NCI-H2196 (cell line): ENCODE measurements at regions not wholly inside any gene's neighbourhood (a gene's known extent, or its start where the extent isn't known, plus 50 kb on each side); places are given as distances from the start of the nearest gene placed in this dataset.
"Not testable (repeated sequence)": the region's sequence is repeated elsewhere in the genome, so short reads cannot be mapped to it uniquely, and the experiment has no call there.

ENCODE experiments used
- DNase-seq: peaks from one replicate; lab custom pipeline; 2025; ENCODE audit not compliant: unreplicated experiment; lab: John Stamatoyannopoulos, UW

- DNase-seq, result no peak
These were observed 613.7 kb downstream of the TMEM114 start for GRCh38 chr16:7976563-7976962.

DNA sequence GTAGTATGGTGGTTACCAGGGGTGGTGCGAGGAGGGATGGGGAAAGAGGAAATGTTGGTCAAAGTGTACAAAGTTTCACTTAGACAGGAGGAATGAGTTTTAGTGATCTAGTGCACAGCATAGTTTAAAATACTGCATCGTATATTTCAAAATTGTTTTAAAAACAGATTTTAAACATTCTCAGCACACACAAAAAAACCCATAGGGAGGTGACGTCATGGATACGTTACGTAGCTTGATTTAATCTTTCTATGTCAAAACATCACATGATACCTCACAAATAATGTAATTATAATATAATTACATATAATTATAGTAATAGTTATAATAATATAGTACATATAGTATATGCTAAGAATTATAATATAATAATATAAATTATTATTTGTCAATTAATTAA lies 614.2 kb downstream of the TMEM114 start:
- DNase-seq, result no peak

GRCh38 chr16:7967996-7968509 lies 622.3 kb downstream of the TMEM114 start:
- no peak for DNase-seq

DNA sequence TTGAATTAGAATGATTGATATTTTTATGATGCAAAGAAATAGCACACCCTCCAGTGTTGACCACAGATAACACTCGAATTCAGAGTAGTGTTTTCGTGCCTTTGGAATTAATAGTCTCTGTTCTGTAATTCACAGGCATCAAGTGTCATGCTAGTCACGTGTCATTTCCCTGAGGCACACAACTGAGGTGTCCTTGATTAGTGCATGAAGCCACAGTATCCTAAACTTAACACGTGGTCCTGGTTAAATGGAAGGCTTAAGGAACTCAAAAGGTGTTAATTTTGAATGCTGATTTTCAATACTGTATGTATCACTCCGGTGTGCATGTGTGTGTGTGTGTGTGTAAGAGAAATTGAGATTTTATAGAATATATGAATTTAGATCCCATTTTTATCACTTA lies 625.6 kb downstream of the TMEM114 start:
- no peak for DNase-seq

GRCh38 chr16:7964167-7964566 lies 626.1 kb downstream of the TMEM114 start:
- no peak for DNase-seq

GRCh38 chr16:7962091-7962879 lies 628.0 kb downstream of the TMEM114 start:
- no peak for DNase-seq

DNA sequence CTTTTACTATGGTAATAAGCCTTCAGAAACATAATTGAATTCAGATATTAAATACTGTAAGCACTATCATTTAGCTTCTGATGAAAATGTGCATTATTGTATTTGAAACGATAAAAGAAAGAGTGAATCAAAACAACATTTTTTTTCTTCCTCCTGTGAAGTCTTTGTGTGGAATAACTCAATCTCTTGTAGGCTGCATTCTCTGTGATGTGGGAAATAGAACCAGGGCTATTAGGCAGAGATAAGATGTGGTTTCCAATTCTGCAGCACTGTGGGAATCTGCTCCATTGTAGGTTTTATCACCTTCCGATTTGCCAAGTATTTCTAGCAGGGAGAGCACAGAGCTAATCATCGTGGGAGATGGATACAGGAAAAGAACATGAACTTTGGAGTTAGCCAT lies 624.5 kb downstream of the RBFOX1 start:
- DNase-seq, result no peak

- no peak for DNase-seq
These were observed 620.7 kb downstream of the RBFOX1 start for GRCh38 chr16:7953360-7953759.

- DNase-seq, result no peak
These were observed 613.5 kb downstream of the RBFOX1 start for GRCh38 chr16:7946142-7946541.

DNA sequence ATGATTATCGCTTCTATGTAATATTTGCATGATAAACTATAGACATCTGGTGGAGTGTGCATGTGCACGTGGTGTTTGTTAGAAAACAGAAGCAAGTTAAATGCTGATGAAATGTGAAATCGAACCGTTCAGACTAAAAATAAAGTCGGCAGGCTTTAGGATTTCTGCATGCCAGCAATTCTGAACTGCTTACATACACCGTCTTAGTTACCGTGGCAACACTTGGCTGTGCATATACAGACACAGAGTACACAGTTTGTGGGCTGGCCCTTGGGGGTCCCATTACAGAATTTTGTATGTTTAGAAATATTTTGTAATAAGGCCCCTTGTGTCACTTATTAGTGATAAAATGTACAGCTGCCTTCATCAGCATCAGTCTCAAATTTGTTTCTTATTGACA lies 605.5 kb downstream of the RBFOX1 start:
- no peak for DNase-seq

- no peak for DNase-seq
These were observed 588.7 kb downstream of the RBFOX1 start for GRCh38 chr16:7921345-7921744.

DNA sequence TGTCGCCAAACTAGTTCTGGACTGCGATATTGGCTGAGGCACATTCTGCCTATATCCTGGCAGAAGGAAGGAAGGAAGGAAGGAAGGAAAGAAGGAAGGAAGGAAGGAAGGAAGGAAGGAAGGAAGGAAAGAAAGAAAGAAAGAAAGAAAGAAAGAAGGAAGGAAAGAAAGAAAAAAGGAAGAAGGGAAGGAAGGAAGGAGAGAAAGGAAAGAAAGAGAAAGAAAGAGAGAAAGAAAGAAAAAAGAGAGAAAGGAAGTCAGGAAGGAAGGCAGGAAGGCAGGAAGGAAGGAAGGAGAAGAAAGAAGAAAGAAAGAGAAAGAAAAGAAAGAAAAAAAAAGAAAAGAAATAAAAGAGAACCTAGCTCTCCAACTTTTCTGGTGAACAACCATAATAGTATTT lies 587.1 kb downstream of the RBFOX1 start:
- no peak for DNase-seq

DNA sequence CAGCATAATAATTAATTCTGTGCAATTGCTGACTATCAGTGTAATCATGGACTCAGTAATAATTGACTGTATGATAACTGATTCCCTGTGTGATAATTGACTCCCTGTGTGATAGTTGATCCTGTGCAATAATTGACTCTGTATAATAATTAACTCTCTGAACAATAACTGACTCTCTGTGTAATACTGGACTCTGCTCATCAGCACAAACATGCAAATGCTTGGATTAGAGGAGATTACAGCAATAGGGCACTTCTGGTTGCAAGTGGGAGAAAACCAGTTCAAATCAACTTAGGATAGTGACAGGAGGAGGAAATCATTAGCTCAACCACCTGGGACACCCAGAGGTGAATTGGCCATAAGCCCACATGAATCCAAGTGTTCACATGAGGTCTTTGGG lies 582.1 kb downstream of the RBFOX1 start:
- DNase-seq, result no peak

GRCh38 chr16:7912132-7912531 lies 579.5 kb downstream of the RBFOX1 start:
- no peak for DNase-seq

- DNase-seq, result no peak
These were observed 577.5 kb downstream of the RBFOX1 start for GRCh38 chr16:7910116-7910515.

- no peak for DNase-seq
These were observed 555.8 kb downstream of the RBFOX1 start for GRCh38 chr16:7888411-7888810.

- DNase-seq, result no peak
These were observed 554.7 kb downstream of the RBFOX1 start for GRCh38 chr16:7887316-7887715.

DNA sequence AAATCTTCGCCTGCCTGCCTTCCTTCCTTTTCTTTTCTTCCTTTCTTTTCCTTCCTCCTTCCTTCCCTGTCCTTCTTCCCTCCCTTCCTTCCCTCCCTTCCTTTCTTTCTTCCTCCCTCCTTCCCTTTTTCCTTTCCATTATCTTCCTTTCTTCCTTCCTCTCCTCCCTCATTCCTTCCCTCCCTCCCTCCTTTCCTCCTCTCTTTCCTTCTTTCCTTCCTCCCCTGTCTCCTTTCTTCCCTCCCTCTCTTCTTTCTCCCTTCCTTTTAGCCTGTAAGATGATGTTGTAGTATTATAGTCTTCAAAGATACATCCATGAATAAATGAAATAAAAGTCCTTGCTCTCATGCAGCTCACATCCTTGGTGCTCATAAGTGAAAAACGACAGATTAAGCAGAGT lies 539.3 kb downstream of the RBFOX1 start:
- no peak for DNase-seq

DNA sequence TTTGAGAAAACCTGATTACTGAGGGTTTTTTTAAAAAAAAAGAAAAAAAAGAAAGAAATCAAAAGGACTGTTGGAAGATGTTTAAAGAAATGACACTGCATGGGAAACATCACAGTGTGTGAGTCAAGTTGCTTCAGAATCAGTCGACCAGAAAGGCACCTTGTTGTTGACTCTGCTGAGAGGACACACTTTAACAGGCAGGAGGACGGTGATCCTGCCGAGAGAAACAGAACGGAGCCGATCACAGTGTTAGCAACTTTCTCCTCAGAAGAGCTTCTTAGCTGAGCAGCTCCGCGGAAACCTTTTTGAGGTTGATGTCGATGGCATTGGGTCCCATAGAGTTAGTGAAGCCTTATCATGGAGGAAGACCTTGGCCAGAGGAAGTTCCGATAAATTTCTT lies 538.7 kb downstream of the RBFOX1 start:
- DNase-seq, result no peak

- DNase-seq, result no peak
These were observed 535.2 kb downstream of the RBFOX1 start for GRCh38 chr16:7867831-7868230.

GRCh38 chr16:7866144-7866543 lies 533.5 kb downstream of the RBFOX1 start:
- DNase-seq, result no peak

DNA sequence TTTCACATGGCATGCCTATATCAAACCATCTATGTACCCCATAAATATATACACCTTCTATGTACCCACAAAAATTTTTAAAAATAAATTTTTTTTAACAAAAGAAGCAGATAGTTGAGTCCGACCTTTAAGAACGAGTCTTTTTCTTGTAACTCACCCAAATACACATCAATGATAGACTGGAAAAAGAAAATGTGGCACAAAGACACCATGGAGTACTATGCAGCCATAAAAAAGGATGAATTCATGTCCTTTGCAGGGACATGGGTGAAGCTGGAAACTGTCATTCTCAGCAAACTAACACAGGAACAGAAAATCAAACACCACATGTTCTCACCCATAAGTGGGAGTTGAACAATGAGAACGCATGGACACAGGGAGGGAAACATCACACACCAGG lies 532.7 kb downstream of the RBFOX1 start:
- not testable (repeated sequence) for DNase-seq
